ENCODE measurements at regions not wholly inside any gene's neighbourhood (a gene's known extent, or its start where the extent isn't known, plus 50 kb on each side); places are given as distances from the start of the nearest gene placed in this dataset.

DNA sequence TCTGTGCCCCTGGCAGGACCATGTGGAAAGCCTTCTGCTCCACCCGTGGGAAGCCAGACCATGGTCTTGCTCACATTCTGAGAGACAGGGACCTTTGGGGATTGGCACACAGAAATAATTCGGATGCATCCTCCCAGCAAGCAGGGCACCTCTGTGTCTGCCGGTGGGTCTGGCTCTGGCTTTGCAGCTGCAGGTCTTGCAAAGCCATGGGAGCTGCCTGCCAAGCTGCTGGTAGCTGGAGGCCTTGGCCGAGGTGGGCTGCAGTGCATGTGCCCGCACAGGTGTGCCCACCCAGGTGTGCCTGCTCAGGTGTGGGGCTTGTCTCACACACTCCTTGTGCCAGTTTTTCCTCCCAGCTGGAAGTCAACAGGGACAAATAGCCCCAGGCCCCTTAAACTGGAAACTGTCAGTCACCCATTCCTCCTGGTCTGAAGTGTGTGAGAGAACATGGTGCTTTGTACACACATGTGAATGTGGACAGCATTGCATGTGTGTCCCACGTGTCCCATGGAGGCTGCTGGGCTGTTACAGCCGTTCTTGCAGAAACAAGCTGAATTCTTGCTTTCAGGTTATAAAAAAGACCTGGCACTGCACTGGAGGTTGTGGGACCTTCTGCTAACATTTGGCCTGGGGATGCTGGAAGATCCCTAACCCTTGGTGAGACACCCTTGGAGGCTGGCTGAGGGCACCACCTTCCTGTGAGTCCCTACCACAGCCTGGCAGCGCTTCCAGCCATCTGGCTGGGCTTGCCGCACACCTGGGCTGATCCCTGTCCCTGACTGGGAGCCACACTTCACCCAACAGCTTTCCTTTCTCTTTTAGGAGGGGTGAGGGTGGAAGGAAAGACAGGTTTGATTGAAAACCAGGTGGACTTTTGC lies 54.9 kb upstream of the SMOC2 start:
- no peaks in the 10 kb centered on the region for H3K4me1 Mint-ChIP-seq
- H3K4me3 ChIP-seq (ENCODE audit: low read depth, low read length) = no peak overlapping the region
- DNase-seq (no peak), ATAC-seq (ENCODE audit: low read depth in 2 of 2) (no peak)
- H3K27me3 Mint-ChIP-seq = no peaks in the 10 kb centered on the region
- H3K9me3 ChIP-seq (ENCODE audit: control insufficient read depth in 2 of 2, low read length in 2 of 2) = peaks cover 0 to under 1% of the 10 kb centered on the region in 2 experiments
- H3K36me3 Mint-ChIP-seq = no peaks in the 10 kb centered on the region
- no peaks in the 10 kb centered on the region for H3K36me3 ChIP-seq (ENCODE audit: control insufficient read depth, insufficient read depth, low read length)
- no peak overlapping the region for H3K27ac Mint-ChIP-seq
- H3K4me3 Mint-ChIP-seq = no peak overlapping the region
- no peaks in the 10 kb centered on the region for H3K27me3 ChIP-seq (ENCODE audit: control insufficient read depth, insufficient read depth, low read length)
- H3K4me1 ChIP-seq (ENCODE audit: control insufficient read depth, insufficient read depth, low read length, poor library complexity, severe bottlenecking) = no peaks in the 10 kb centered on the region
- peaks cover 0 to 7% (median 0%) of the 10 kb centered on the region in 7 donors for H3K9me3 Mint-ChIP-seq
- H3K27ac ChIP-seq (ENCODE audit: insufficient read depth, low read length, poor library complexity, severe bottlenecking) = no peak overlapping the region

DNA sequence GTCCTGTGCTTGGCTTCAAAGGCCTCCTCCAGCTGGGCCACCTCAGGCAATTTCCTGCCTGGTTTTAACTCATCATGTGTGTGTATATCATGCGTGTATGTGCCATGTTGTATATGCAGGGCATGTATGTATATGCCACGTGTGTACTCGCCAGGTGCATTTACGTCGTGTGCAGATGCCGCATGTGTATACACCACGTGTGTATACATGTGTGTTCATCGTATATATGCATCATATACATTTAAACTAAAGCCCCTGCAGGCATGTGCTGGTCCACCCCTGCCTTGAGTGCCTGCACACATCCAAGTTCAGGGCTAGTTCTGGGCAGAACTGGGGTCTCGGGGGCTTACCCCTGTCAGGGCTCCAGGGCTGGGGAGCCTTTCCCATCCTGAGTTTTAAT lies 54.0 kb upstream of the SMOC2 start:
- Histone ChIP-seq H3K27ac (ENCODE audit: insufficient read depth, low read length, poor library complexity, severe bottlenecking) (no peak overlapping the region), H3K27me3 (ENCODE audit: control insufficient read depth, insufficient read depth, low read length) (no peaks in the 10 kb centered on the region), H3K9me3 (ENCODE audit: control insufficient read depth in 2 of 2, low read length in 2 of 2) (no peaks in the 10 kb centered on the region), H3K4me3 (ENCODE audit: low read depth, low read length) (no peak overlapping the region), H3K36me3 (ENCODE audit: control insufficient read depth, insufficient read depth, low read length) (no peaks in the 10 kb centered on the region), H3K4me1 (ENCODE audit: control insufficient read depth, insufficient read depth, low read length, poor library complexity, severe bottlenecking) (no peaks in the 10 kb centered on the region)
- DNase-seq (no peak), ATAC-seq (ENCODE audit: low read depth in 2 of 2) (no peak)
- no peaks in the 10 kb centered on the region for H3K36me3 Mint-ChIP-seq
- H3K9me3 Mint-ChIP-seq = peaks cover 0 to 3% (median 0%) of the 10 kb centered on the region in 7 donors
- no peaks in the 10 kb centered on the region for H3K4me1 Mint-ChIP-seq
- H3K27ac Mint-ChIP-seq = no peak overlapping the region
- no peaks in the 10 kb centered on the region for H3K27me3 Mint-ChIP-seq
- no peak overlapping the region for H3K4me3 Mint-ChIP-seq

DNA sequence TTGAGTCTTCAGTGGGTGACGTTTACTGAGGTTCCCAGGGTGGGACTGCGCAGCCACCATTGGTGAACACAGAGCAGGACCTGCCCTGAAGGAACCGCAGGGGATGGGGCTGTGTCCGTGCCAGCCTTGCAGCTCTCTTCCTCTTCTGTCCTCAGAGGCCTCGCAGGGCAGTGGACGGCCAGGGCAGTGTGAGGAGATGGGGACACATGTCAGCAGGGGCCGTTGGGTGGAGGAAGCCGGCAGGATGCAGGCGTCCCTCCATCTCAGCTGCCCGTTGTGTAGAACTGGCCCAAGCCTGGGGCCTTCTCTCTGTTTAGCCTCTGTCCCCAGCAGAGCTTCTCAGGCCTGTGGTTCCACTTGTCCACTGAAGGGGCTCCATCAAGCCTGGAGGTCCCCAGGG lies 53.6 kb upstream of the SMOC2 start:
- Histone ChIP-seq H3K4me1 (ENCODE audit: control insufficient read depth, insufficient read depth, low read length, poor library complexity, severe bottlenecking) (no peaks in the 10 kb centered on the region), H3K9me3 (ENCODE audit: control insufficient read depth in 2 of 2, low read length in 2 of 2) (no peaks in the 10 kb centered on the region), H3K36me3 (ENCODE audit: control insufficient read depth, insufficient read depth, low read length) (no peaks in the 10 kb centered on the region), H3K4me3 (ENCODE audit: low read depth, low read length) (no peak overlapping the region), H3K27ac (ENCODE audit: insufficient read depth, low read length, poor library complexity, severe bottlenecking) (no peak overlapping the region), H3K27me3 (ENCODE audit: control insufficient read depth, insufficient read depth, low read length) (no peaks in the 10 kb centered on the region)
- Mint-ChIP-seq H3K9me3 (peaks cover 0 to 3% (median 0%) of the 10 kb centered on the region in 7 donors), H3K27me3 (no peaks in the 10 kb centered on the region), H3K36me3 (no peaks in the 10 kb centered on the region), H3K4me3 (no peak overlapping the region), H3K27ac (no peak overlapping the region), H3K4me1 (no peaks in the 10 kb centered on the region)
- no peak for DNase-seq
- ATAC-seq (ENCODE audit: low read depth in 2 of 2) = no peak

DNA sequence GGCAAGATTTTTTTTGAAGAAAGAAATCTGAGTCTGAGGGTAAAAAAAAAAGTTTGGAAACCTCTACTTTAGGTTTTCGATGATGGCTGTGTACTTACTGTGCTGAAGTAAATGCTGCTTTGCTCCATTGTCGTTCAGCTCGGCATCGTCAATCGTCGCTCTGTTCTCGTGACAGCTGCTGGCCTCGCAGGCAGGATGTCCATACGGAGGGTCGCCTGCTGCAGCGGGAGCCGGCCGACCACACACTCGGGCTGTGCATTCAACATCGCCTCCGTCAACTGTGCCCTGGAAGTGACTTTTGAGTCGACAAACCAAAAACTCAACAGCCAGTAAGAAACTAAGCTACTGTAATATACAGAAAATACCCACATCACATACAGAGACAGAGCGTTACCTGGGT lies 53.1 kb upstream of the SMOC2 start:
- H3K27ac ChIP-seq (ENCODE audit: insufficient read depth, low read length, poor library complexity, severe bottlenecking) = no peak overlapping the region
- no peaks in the 10 kb centered on the region for H3K4me1 Mint-ChIP-seq

DNA sequence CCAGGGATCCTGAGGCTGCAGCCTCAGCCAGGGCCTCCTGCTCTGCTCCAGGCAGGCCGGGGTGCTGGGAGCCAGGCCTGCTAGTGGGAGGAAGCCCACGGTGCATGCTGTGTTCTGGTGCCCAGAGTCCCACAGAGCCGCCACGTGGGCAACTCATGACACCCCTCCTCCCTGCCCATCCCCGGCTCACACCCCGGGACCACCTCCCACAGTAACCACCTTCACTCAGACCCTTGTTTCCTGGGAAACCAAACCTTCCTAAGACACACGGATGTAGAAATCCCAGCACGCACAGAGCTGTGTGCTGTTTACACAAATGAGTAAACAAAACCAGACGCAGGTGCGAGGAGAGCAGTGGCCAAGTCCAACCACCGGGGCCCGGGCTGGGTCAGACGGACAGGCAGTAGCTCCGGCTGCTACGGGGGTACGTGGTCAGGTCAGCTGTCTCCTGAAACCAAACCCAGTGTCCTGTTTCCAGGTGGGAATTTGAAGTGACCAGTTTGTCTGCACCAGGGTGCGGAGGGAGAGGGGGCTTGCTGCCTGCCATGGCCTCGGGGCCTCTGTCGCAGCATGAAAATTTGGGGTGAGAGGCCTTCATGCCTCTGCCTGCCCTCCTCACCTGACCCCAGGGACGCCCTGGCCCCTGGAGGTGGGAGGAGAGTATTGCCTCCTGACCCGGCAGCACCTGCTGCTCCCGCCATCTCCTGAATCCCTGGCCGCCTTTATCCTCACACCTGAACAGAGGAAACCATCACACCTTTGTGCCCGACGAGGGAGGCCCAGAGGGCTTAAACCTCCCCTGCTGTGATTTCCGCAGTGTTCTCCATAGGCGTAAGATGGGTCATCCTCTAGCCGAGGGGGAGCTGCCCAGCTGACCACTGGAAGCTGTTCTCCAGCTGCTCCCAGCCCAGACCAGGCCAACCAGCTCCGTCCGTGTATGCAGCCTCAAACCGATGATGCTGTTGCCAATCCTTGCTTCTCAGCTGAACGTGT lies 52.0 kb upstream of the SMOC2 start:
- peaks cover 0 to 4% (median 0%) of the 10 kb centered on the region in 7 donors for H3K9me3 Mint-ChIP-seq
- no peaks in the 10 kb centered on the region for H3K9me3 ChIP-seq (ENCODE audit: control insufficient read depth in 2 of 2, low read length in 2 of 2)
- no peaks in the 10 kb centered on the region for H3K36me3 ChIP-seq (ENCODE audit: control insufficient read depth, insufficient read depth, low read length)
- H3K27me3 ChIP-seq (ENCODE audit: control insufficient read depth, insufficient read depth, low read length) = no peaks in the 10 kb centered on the region
- DNase-seq = no peak
- H3K36me3 Mint-ChIP-seq = no peaks in the 10 kb centered on the region
- no peak for ATAC-seq (ENCODE audit: low read depth in 2 of 2)
- H3K27me3 Mint-ChIP-seq = no peaks in the 10 kb centered on the region
- no peak overlapping the region for H3K27ac ChIP-seq (ENCODE audit: insufficient read depth, low read length, poor library complexity, severe bottlenecking)
- H3K4me1 Mint-ChIP-seq = no peaks in the 10 kb centered on the region
- H3K4me3 Mint-ChIP-seq = no peak overlapping the region
- no peaks in the 10 kb centered on the region for H3K4me1 ChIP-seq (ENCODE audit: control insufficient read depth, insufficient read depth, low read length, poor library complexity, severe bottlenecking)
- no peak overlapping the region for H3K4me3 ChIP-seq (ENCODE audit: low read depth, low read length)
- H3K27ac Mint-ChIP-seq = no peak overlapping the region

More for the DNA sequence above, 53.1 kb upstream of the SMOC2 start:
- H3K27me3 ChIP-seq (ENCODE audit: control insufficient read depth, insufficient read depth, low read length) = no peaks in the 10 kb centered on the region
- Mint-ChIP-seq H3K9me3 (peaks cover 0 to 3% (median 0%) of the 10 kb centered on the region in 7 donors), H3K27me3 (no peaks in the 10 kb centered on the region), H3K36me3 (no peaks in the 10 kb centered on the region), H3K4me3 (no peak overlapping the region), H3K27ac (no peak overlapping the region)
- no peak overlapping the region for H3K4me3 ChIP-seq (ENCODE audit: low read depth, low read length)
- H3K36me3 ChIP-seq (ENCODE audit: control insufficient read depth, insufficient read depth, low read length) = no peaks in the 10 kb centered on the region
- ATAC-seq (ENCODE audit: low read depth in 2 of 2) (no peak), DNase-seq (no peak)
- no peaks in the 10 kb centered on the region for H3K9me3 ChIP-seq (ENCODE audit: control insufficient read depth in 2 of 2, low read length in 2 of 2)
- H3K4me1 ChIP-seq (ENCODE audit: control insufficient read depth, insufficient read depth, low read length, poor library complexity, severe bottlenecking) = no peaks in the 10 kb centered on the region

DNA sequence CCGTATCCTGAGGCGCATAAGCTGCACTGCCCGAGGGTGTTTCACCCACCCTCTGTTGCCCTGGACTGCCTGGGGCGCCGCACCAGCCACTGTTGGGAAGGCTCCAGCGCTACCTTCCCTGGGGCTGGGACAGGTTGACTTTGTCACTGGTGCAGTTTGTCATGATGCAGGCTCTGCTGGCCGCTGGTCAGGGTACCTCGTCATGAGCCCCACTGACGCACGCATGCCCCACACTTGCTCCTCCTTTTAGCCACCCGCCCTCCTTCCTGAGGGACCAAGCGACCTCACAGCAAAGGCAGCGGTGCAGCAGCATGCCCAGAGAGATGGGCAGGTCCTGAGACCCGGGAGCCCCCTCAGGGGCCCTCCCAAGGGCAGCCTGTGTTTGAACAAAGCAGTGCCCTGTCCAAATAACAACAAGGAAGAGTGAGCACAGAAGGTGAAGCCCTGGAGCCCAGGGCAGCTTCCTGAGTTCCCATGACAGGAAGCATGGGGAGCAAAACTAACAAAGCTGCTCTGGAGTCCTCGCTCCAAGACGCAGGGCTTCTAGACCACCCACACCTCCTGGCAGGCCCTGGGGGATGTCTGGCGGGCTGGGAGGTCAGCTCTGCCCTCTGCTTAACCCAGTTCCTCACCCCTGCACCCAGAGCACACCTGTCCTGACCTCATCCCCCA lies 50.1 kb upstream of the SMOC2 start:
- Histone ChIP-seq H3K4me1 (ENCODE audit: control insufficient read depth, insufficient read depth, low read length, poor library complexity, severe bottlenecking) (no peaks in the 10 kb centered on the region), H3K4me3 (ENCODE audit: low read depth, low read length) (no peak overlapping the region), H3K36me3 (ENCODE audit: control insufficient read depth, insufficient read depth, low read length) (no peaks in the 10 kb centered on the region), H3K27ac (ENCODE audit: insufficient read depth, low read length, poor library complexity, severe bottlenecking) (no peak overlapping the region), H3K9me3 (ENCODE audit: control insufficient read depth in 2 of 2, low read length in 2 of 2) (no peaks in the 10 kb centered on the region), H3K27me3 (ENCODE audit: control insufficient read depth, insufficient read depth, low read length) (no peaks in the 10 kb centered on the region)
- H3K4me1 Mint-ChIP-seq = no peaks in the 10 kb centered on the region
- ATAC-seq (ENCODE audit: low read depth in 2 of 2) (no peak), DNase-seq (no peak)
- H3K4me3 Mint-ChIP-seq = no peak overlapping the region
- H3K27me3 Mint-ChIP-seq = no peaks in the 10 kb centered on the region
- H3K27ac Mint-ChIP-seq = no peak overlapping the region
- no peaks in the 10 kb centered on the region for H3K36me3 Mint-ChIP-seq
- H3K9me3 Mint-ChIP-seq = peaks cover 0 to 2% (median 0%) of the 10 kb centered on the region in 7 donors
